ENCODE measurements at regions not wholly inside any gene's neighbourhood (a gene's known extent, or its start where the extent isn't known, plus 50 kb on each side); places are given as distances from the start of the nearest gene placed in this dataset.

GRCh38 chr11:28457481-28458065, 349.4 kb downstream of the METTL15 start:
- no peak for DNase-seq

DNA sequence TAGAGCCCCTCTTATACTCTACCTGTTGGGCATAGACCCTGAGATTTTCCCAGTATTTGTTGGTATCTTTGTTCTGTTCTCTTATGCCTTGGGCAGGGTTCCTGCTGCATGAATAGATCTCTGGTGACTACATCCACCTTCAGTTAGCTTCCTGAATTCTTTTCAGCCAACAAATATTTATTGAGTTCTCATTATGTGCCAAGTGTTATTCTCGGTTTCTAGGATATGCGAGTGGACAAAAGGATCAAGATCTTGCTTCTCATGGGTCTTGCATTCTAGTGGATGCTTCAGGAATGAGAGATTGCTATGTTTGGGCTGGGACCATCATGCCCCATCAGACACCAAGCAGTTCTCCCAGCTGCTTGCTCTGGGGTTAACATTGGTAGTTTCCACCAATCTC, 340.0 kb downstream of the METTL15 start:
- no peak for DNase-seq

GRCh38 chr11:28447226-28447625, 339.0 kb downstream of the METTL15 start:
- DNase-seq = no peak

DNA sequence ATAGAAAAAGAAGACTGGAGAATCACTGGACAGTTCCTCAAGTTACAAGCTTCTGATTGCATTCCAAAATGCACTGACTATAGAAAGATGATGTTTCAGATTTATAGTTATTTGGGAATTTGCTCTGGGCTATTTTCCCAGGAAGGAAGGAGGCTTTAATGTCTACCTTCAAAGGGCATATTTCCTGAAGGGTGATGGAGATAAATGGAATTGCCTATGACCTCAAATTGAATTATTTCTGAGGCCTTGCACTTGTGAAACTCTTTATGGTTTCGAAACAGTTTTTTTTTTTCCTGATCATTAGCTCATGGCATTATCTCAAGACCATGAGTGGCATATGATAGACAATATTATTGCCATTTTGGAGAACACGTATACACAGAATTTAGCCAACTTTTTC, 333.9 kb downstream of the METTL15 start:
- DNase-seq = no peak

DNA sequence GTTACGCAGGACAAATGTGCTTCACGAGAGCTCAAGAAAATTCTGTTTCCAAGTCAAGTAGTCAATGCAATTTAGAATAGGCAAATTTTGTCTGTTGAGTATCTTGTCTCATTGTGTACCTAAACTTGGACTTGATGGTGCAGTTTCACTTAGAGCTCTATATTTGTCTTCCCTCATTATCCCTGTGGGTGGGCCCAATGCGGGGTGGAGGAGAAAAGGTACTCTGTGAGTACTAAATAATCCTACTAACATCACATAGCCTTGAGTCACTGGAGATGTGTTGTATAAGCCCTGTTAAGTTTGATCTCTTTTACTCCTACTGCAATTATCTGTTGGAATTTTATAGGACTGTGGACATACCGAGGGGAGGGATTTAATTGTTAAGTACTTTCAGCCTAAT, 331.2 kb downstream of the METTL15 start:
- DNase-seq = no peak

- DNase-seq = no peak
Observed at GRCh38 chr11:28420099-28420498, 311.9 kb downstream of the METTL15 start.

DNA sequence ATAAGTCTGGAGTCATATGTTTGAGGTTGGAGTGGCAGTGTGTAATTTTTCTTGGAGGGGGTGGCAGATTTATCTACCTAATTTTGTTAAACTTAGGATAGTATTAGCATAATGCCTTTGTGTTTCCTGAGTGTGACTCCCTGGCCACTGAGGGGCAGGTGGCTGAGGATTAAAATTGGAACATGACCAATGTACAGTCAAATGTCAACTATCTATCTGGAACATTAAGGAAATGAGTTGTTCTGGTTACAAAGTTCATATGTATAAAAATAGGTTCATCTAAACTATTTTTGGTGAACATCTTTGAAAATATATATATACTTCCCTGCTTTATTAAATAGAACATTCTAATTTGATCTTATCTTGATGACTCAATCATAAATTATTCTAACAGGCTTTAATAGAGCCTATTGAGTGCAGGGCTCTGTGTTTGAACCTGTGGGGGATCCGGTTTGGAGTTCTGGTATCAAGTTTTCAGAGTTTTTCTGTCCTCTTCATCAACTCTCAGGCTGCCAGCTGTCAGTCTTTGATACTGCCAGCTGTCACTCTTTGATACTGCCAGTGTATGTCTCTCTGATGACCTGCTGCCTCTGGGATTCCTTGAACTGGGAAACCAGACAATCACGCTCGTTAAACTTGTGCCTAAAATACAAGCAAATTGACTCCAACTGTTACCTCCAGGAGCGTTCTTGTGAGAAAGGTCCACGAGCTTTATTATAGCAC, 309.6 kb downstream of the METTL15 start:
- DNase-seq = no peak

- DNase-seq = no peak
Observed at GRCh38 chr11:28412029-28412428, 303.8 kb downstream of the METTL15 start.

DNA sequence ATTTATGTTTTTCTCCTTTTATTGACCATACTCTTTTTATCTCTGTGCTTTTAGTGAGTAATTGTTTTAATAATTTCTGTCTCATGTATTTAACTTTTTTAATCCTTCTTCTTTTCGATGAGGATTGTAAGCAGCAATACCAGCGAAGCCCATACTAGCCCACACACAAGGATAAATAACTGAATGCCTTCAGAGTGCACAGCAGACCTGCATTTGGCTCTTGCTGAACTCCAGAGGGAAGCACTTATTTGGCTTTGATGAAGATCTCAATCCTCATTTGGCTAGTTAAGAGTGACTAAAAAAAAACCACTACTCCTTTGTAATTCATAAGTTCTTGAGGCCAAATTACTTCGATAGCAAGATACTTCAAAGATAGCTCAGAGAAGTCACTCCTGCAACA, 293.3 kb downstream of the METTL15 start:
- DNase-seq = no peak

GRCh38 chr11:28400331-28401100, 292.3 kb downstream of the METTL15 start:
- no peak for DNase-seq

DNA sequence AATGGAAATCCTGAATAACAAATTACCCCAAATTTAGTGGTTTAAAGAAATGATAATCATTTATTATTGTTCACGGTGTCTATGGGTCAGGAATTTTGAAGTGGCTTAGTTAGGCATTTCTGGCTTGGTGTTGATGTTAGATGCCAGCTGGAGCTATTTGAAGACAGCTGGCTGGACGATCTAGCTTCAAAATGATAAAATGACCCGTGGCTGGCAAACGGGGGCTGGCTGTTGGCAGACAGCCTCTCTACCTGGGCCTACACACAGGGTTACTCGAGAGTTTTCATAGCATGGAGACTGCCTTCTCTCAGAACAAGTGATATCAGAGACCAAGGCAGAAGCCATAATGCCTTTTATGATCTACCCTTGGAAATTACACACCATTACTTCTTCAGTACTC, 285.2 kb downstream of the METTL15 start:
- no peak for DNase-seq

GRCh38 chr11:28384418-28384817, 276.2 kb downstream of the METTL15 start:
- no peak for DNase-seq

DNA sequence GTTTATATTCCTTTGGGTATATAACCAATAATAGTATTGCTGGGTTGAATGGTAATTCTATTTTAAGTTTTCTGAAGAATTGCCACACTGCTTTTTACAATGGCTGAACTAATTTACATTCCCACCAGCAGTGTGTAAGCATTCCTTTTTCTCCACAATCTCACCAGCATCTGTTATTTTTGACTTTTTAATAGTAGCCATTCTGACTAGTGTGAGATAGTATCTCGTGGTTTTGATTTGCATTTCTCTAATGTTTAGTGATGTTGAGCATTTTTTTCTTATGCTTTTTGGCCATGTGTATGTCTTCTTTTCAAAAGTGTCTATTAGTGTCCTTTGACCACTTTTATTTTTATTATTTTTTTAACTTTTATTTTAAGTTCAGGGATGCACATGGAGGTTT, 275.3 kb downstream of the METTL15 start:
- DNase-seq = no peak
